ENCODE measurements at regions not wholly inside any gene's neighbourhood (a gene's known extent, or its start where the extent isn't known, plus 50 kb on each side); places are given as distances from the start of the nearest gene placed in this dataset.

DNA sequence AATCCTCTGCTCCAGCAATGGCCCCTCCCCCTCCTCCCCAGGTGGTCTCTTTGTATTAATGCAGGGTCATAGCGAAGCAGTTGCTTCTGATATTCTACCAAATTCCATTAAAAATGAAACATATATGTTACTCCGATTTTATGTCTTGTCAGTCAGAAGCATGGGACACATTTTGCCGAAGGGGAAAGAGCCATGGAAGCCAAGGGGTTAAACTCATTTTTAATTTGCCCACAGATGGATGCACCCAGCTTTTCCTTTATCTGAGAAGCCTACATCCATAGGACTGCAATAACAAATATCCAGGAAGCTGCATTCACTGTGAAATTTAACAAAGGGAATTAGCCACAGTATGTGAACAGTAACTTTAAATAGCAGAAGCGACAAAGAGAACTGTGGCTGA lies 688.2 kb downstream of the QKI start:
- TF ChIP-seq, protein P1, sequence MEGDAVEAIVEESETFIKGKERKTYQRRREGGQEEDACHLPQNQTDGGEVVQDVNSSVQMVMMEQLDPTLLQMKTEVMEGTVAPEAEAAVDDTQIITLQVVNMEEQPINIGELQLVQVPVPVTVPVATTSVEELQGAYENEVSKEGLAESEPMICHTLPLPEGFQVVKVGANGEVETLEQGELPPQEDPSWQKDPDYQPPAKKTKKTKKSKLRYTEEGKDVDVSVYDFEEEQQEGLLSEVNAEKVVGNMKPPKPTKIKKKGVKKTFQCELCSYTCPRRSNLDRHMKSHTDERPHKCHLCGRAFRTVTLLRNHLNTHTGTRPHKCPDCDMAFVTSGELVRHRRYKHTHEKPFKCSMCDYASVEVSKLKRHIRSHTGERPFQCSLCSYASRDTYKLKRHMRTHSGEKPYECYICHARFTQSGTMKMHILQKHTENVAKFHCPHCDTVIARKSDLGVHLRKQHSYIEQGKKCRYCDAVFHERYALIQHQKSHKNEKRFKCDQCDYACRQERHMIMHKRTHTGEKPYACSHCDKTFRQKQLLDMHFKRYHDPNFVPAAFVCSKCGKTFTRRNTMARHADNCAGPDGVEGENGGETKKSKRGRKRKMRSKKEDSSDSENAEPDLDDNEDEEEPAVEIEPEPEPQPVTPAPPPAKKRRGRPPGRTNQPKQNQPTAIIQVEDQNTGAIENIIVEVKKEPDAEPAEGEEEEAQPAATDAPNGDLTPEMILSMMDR (IDR thresholded peaks at IDR 0.05; ENCODE audit: control insufficient read depth, extremely low read depth, insufficient read depth) = no peak
- no peak for DNase-seq (ENCODE audit: low read depth)
- H3K4me3 ChIP-seq (ENCODE audit: low read depth, low read length) = no peak overlapping the region

DNA sequence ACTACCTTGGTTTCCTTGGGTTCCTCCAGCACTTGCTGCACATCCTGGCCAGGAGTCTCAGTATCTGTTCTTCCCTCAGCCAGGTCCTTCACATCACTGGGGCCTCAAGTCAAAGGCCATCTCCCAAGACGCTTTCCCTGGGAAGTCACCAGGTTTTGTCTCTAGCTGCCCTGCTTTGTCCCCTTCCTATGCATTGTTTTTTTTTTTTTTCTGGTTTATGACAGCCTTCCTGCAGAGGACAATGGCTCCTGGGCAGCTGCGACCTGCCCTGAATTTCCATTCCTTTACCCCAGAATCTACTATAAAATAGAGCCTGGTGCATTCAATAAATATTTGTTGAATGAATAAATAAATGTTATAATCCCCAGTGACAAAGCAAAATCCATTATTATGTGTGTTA lies 687.3 kb downstream of the QKI start:
- DNase-seq (ENCODE audit: low read depth) = no peak
- H3K4me3 ChIP-seq (ENCODE audit: low read depth, low read length) = no peak overlapping the region
- TF ChIP-seq, protein P1 (IDR thresholded peaks at IDR 0.05; ENCODE audit: control insufficient read depth, extremely low read depth, insufficient read depth) = no peak

DNA sequence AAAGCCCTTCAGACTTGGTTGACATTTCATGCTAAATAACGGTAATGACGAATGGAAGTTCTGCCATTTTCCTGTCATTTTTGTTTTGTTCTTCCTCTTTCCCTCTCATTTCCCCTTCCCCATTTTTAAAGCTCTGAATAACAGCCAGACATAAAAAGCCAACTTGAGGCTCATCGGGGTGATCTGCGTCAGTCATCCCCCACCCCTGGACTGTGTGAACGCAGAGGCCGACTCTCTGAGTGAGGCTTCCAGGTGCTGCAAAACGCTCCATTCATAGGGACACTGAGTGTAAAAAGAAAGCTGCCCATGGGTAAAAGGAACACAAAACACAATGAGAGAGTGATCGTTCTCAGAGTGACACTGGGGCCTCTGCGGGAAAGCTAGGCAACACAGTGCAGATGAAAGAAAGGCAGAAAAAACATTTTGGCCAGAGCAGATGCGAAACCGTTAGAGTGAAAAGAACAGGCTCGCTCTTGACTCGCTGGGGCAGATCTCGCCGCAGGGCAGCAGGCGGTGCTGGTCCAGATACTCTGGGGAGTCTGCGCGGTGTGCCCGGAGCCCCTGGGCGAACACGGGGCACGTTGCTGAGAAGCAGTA lies 684.8 kb downstream of the QKI start:
- H3K4me3 ChIP-seq (ENCODE audit: low read depth, low read length) = no peak overlapping the region
- no peak for DNase-seq (ENCODE audit: low read depth)
- TF ChIP-seq, protein P1 (IDR thresholded peaks at IDR 0.05; ENCODE audit: control insufficient read depth, extremely low read depth, insufficient read depth) = no peak

DNA sequence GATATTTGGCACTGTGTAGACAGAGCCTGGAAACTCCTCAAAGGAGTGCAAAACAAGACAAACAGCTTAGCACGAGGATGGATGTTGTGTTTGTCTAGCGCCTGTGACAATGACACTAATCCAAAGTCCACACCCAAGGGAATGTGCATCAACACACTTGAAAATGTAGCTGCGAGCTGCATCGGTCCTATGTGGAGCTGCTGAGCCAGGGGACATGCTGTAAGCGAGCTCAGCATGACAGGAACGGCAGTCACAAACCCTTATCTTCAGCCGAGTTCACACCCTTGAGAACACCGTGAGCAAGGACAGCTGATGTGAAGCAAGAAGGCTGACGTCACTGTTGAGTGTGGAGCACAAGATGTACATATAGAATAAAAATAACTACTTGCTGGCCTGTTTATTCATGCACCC lies 684.3 kb downstream of the QKI start:
- H3K4me3 ChIP-seq (ENCODE audit: low read depth, low read length) = no peak overlapping the region
- DNase-seq (ENCODE audit: low read depth) = no peak
- TF ChIP-seq, protein P1 (IDR thresholded peaks at IDR 0.05; ENCODE audit: control insufficient read depth, extremely low read depth, insufficient read depth) = no peak

DNA sequence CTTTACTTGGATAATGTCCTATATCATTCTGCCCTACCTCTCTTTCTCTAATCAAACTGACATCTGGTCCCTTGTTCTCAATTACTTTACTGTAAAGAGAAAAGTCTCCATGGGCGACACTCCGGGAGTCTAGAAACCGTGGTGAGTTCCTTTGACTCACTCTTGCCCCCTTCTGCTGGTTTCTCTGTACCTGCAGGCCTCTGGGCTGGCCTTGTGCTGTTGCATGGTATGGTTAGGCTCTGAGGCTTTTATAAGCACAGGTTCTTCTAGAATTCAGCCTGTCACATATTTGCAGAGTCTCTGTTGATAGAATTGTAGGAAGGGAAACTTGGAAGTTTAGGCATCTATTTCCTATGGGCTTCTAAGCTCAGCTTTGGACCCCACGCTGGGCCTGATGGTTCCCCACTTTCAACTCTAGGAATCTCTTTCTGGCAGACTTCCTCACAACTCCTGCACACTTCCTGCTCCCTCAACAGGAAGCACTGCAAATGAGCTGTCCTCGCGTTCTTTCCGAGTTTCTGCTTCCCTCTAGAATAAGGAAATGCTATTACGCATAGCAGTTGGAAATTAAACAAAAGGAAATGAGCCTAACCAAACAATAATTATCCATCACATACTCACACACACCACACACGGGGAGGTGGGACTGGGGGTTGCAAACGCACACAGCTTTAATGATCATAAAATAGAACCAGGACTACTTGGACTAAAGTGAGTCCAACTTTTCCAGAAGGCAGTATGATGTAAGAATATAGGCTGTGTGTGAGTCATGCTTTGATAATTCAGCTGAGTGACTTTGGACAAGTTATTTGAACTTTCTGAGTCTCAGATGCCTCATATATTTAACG lies 683.3 kb downstream of the QKI start:
- TF ChIP-seq, protein P1 (IDR thresholded peaks at IDR 0.05; ENCODE audit: control insufficient read depth, extremely low read depth, insufficient read depth) = peak; percentile 17; the same call in 1 of the 2 replicates
- DNase-seq (ENCODE audit: low read depth) = no peak
- H3K4me3 ChIP-seq (ENCODE audit: low read depth, low read length) = no peak overlapping the region

DNA sequence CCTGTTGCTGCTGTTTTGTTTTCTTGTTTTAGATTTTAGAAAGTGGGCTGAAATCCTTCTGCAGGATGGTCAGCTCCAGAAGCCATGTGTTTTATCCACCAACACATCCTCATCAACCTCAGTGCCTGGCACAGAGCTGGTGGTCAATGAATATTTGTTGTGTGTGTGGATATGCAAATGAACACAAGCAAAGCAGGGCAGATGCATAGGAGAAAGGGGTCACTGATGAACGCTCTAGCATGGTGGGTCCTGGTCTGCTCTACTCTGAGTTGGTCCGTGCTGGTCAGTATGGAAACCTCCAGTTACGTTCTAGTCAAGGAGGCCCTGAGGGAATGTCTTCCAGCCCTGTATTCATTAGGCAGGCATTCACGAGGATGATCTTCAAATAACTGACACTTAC lies 682.5 kb downstream of the QKI start:
- DNase-seq (ENCODE audit: low read depth) = no peak
- TF ChIP-seq, protein P1 (IDR thresholded peaks at IDR 0.05; ENCODE audit: control insufficient read depth, extremely low read depth, insufficient read depth) = no peak
- no peak overlapping the region for H3K4me3 ChIP-seq (ENCODE audit: low read depth, low read length)
